CD8-positive, alpha-beta memory T cell (primary cell): ENCODE measurements at regions not wholly inside any gene's neighbourhood (a gene's known extent, or its start where the extent isn't known, plus 50 kb on each side); places are given as distances from the start of the nearest gene placed in this dataset.
"Not testable (repeated sequence)": the region's sequence is repeated elsewhere in the genome, so short reads cannot be mapped to it uniquely, and the experiment has no call there.

Source experiments
- CTCF ChIA-PET: fragments of 350-600 bp; sonication (Branson Sonifier 250); formaldehyde crosslinking; loops from one replicate; lab custom pipeline; 2021; ENCODE audit warnings: antibody characterized with exemption; lab: Charles Lee
- POLR2A ChIA-PET: fragments of 350-600 bp; sonication (Branson Sonifier 250); formaldehyde crosslinking; loops from one replicate; lab custom pipeline; 2021; ENCODE audit warnings: antibody characterized with exemption; lab: Charles Lee
- DNase-seq, 5 donors: peaks; one replicate each; pipeline versions ENCODE4 v3.0.0 to v3.0.0-alpha.2; 2020 to 2022; ENCODE audit warnings: mixed read lengths in 1 of 5
- H3K27ac ChIP-seq: one replicate; pipeline ENCODE4 v1.7.0; 2013; ENCODE audit warnings: low read depth, mild to moderate bottlenecking, low read length, moderate library complexity
- H3K27me3 ChIP-seq: 2 replicates; pipeline ENCODE4 v1.7.0; 2013; ENCODE audit warnings: low read length, mild to moderate bottlenecking; ENCODE audit not compliant: insufficient read depth, poor library complexity, severe bottlenecking
- H3K36me3 ChIP-seq: 2 replicates; pipeline ENCODE4 v1.7.0; 2013; ENCODE audit warnings: mild to moderate bottlenecking, low read length, moderate library complexity; ENCODE audit not compliant: insufficient read depth
- H3K4me1 ChIP-seq: 2 replicates; pipeline ENCODE4 v1.7.0; 2013; ENCODE audit warnings: mild to moderate bottlenecking, low read length, moderate library complexity; ENCODE audit not compliant: insufficient read depth
- H3K4me3 ChIP-seq: 2 replicates; pipeline ENCODE4 v1.7.0; 2013; ENCODE audit warnings: mild to moderate bottlenecking, low read length
- H3K9me3 ChIP-seq: 2 replicates; pipeline ENCODE4 v1.7.0; 2013; ENCODE audit warnings: mild to moderate bottlenecking, low read length
- H3K27ac Mint-ChIP-seq, 8 donors: one replicate each; pipeline ENCODE4 v1.8.0; 2020 to 2021; ENCODE audit warnings: mixed read lengths in 8 of 8, mild to moderate bottlenecking in 6 of 8, inconsistent platforms in 3 of 8, moderate library complexity in 3 of 8
- H3K27me3 Mint-ChIP-seq, 2 donors: one replicate each; pipeline ENCODE4 v1.8.0; 2020 to 2021; ENCODE audit warnings: mixed read lengths in 2 of 2, mild to moderate bottlenecking in 1 of 2, moderate library complexity in 1 of 2
- H3K36me3 Mint-ChIP-seq, 3 donors: one replicate each; pipeline ENCODE4 v1.8.0; 2020 to 2021; ENCODE audit warnings: mixed read lengths in 3 of 3, inconsistent platforms in 1 of 3, mild to moderate bottlenecking in 1 of 3
- H3K4me1 Mint-ChIP-seq, 3 donors: one replicate each; pipeline ENCODE4 v1.8.0; 2020 to 2021; ENCODE audit warnings: mixed read lengths in 3 of 3, inconsistent platforms in 1 of 3, mild to moderate bottlenecking in 1 of 3
- H3K4me3 Mint-ChIP-seq, 7 donors: one replicate each; pipeline ENCODE4 v1.8.0; 2020 to 2021; ENCODE audit warnings: mixed read lengths in 7 of 7, mild to moderate bottlenecking in 6 of 7, moderate library complexity in 4 of 7, inconsistent platforms in 2 of 7
- H3K9me3 Mint-ChIP-seq, 5 donors: one replicate each; pipeline ENCODE4 v1.8.0; 2020 to 2022; ENCODE audit warnings: mixed read lengths in 5 of 5, mild to moderate bottlenecking in 3 of 5, moderate library complexity in 2 of 5, inconsistent platforms in 1 of 5

GRCh38 chr15:96150254-96150653, 180.2 kb upstream of the NR2F2 start:
- Mint-ChIP-seq H3K27ac (no peak overlapping the region), H3K36me3 (no peaks in the 10 kb centered on the region), H3K27me3 (peaks cover 3 to 13% of the 10 kb centered on the region in 2 donors), H3K4me1 (no peaks in the 10 kb centered on the region), H3K9me3 (peaks cover 0 to 4% (median 0%) of the 10 kb centered on the region in 5 donors), H3K4me3 (no peak overlapping the region)
- DNase-seq = no peak
- Histone ChIP-seq H3K36me3 (no peaks in the 10 kb centered on the region), H3K27ac (no peak overlapping the region), H3K27me3 (no peaks in the 10 kb centered on the region), H3K9me3 (no peaks in the 10 kb centered on the region), H3K4me3 (no peak overlapping the region), H3K4me1 (no peaks in the 10 kb centered on the region)
- ChIA-PET CTCF (no interaction called here), POLR2A (no interaction called here)

DNA sequence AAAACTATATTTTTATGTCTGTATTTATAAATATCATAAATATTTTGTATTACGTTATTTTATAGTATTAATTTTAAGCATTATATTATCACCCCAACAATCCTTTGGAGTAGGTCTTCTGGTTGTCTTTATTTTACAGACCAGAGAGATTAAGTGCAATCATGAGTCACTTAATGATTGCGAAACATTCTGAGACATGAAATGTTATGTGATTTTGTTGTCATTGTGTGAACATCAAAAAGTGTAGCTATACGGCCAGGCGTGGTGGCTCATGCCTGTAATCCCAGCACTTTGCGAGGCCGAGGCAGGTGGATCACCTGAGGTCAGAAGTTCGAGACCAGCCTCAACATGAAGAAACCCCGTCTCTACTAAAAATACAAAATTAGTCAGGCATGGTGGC, 178.8 kb upstream of the NR2F2 start:
- DNase-seq, H3K27me3 ChIP-seq, H3K4me3 Mint-ChIP-seq, H3K9me3 ChIP-seq, POLR2A ChIA-PET, CTCF ChIA-PET, H3K27ac ChIP-seq, H3K4me3 ChIP-seq, H3K4me1 ChIP-seq, H3K27ac Mint-ChIP-seq, H3K36me3 Mint-ChIP-seq, H3K4me1 Mint-ChIP-seq, H3K36me3 ChIP-seq, H3K9me3 Mint-ChIP-seq: not testable (repeated sequence)
- H3K27me3 Mint-ChIP-seq = peaks cover 2 to 13% of the 10 kb centered on the region in 2 donors

GRCh38 chr15:96153929-96154328, 176.6 kb upstream of the NR2F2 start:
- POLR2A ChIA-PET = no interaction called here
- Histone ChIP-seq H3K4me1 (no peaks in the 10 kb centered on the region), H3K9me3 (no peaks in the 10 kb centered on the region), H3K36me3 (no peaks in the 10 kb centered on the region), H3K27me3 (no peaks in the 10 kb centered on the region), H3K27ac (no peak overlapping the region), H3K4me3 (no peak overlapping the region)
- CTCF ChIA-PET = no interaction called here
- no peaks in the 10 kb centered on the region for H3K4me1 Mint-ChIP-seq
- no peak overlapping the region for H3K4me3 Mint-ChIP-seq
- DNase-seq = no peak
- peaks cover 0 to 6% of the 10 kb centered on the region in 2 donors for H3K27me3 Mint-ChIP-seq
- no peaks in the 10 kb centered on the region for H3K36me3 Mint-ChIP-seq
- no peak overlapping the region for H3K27ac Mint-ChIP-seq
- H3K9me3 Mint-ChIP-seq = peaks cover 0 to 3% (median 0%) of the 10 kb centered on the region in 5 donors

- Mint-ChIP-seq H3K4me3 (no peak overlapping the region), H3K27me3 (peaks cover 3 to 21% of the 10 kb centered on the region in 2 donors), H3K9me3 (peaks cover 0 to 4% (median 0%) of the 10 kb centered on the region in 5 donors), H3K36me3 (no peaks in the 10 kb centered on the region), H3K4me1 (no peaks in the 10 kb centered on the region), H3K27ac (no peak overlapping the region)
- Histone ChIP-seq H3K27ac (no peak overlapping the region), H3K27me3 (no peaks in the 10 kb centered on the region), H3K36me3 (no peaks in the 10 kb centered on the region), H3K4me1 (no peaks in the 10 kb centered on the region), H3K4me3 (no peak overlapping the region), H3K9me3 (no peaks in the 10 kb centered on the region)
- ChIA-PET POLR2A (no interaction called here), CTCF (no interaction called here)
- DNase-seq = no peak
Observed at GRCh38 chr15:96158938-96159337, 171.6 kb upstream of the NR2F2 start.

DNA sequence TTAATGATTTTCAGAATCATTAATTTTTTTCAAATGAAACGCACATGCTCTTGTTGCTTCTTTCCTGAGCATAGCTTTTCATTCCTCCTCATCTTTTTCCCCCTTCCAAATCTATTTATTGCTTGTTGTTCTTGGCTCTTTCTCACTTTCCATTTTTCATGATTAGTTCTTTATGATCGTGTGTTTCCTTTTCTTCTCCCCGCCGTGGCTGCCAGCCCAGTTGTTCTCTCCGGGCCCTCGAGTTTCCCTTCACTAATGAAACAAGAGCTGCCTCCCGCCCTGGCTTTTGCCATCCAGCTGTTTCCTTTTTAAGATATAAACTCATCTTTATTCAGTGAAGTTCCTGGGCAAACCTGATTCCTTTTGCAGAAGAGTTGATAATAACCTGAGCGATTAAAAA, 170.2 kb upstream of the NR2F2 start:
- peaks cover 3 to 21% of the 10 kb centered on the region in 2 donors for H3K27me3 Mint-ChIP-seq
- H3K4me1 Mint-ChIP-seq = no peaks in the 10 kb centered on the region
- no peak overlapping the region for H3K4me3 ChIP-seq
- ChIA-PET POLR2A (interaction anchor here (0.7 kb wide), 1 partner anchor 93 kb away, joined by 3 read pairs; no protein-coding TSS in a partner anchor), CTCF (no interaction called here)
- no peaks in the 10 kb centered on the region for H3K36me3 ChIP-seq
- H3K36me3 Mint-ChIP-seq = no peaks in the 10 kb centered on the region
- no peak overlapping the region for H3K27ac Mint-ChIP-seq
- H3K4me1 ChIP-seq = no peaks in the 10 kb centered on the region
- no peak overlapping the region for H3K27ac ChIP-seq
- H3K9me3 ChIP-seq = no peaks in the 10 kb centered on the region
- DNase-seq = no peak
- peaks cover 0 to 4% (median 0%) of the 10 kb centered on the region in 5 donors for H3K9me3 Mint-ChIP-seq
- no peak overlapping the region for H3K4me3 Mint-ChIP-seq
- H3K27me3 ChIP-seq = no peaks in the 10 kb centered on the region

- POLR2A ChIA-PET = no interaction called here
- no peak for DNase-seq
- CTCF ChIA-PET = no interaction called here
- Mint-ChIP-seq H3K36me3 (no peaks in the 10 kb centered on the region), H3K4me3 (no peak overlapping the region), H3K9me3 (peaks cover 0 to 4% (median 0%) of the 10 kb centered on the region in 5 donors), H3K4me1 (no peaks in the 10 kb centered on the region), H3K27ac (no peak overlapping the region), H3K27me3 (peaks cover 3 to 21% of the 10 kb centered on the region in 2 donors)
- H3K27ac ChIP-seq = no peak overlapping the region
- no peaks in the 10 kb centered on the region for H3K9me3 ChIP-seq
- no peaks in the 10 kb centered on the region for H3K4me1 ChIP-seq
- no peaks in the 10 kb centered on the region for H3K36me3 ChIP-seq
- H3K27me3 ChIP-seq = no peaks in the 10 kb centered on the region
- H3K4me3 ChIP-seq = no peak overlapping the region
Observed at GRCh38 chr15:96160800-96161199, 169.7 kb upstream of the NR2F2 start.

DNA sequence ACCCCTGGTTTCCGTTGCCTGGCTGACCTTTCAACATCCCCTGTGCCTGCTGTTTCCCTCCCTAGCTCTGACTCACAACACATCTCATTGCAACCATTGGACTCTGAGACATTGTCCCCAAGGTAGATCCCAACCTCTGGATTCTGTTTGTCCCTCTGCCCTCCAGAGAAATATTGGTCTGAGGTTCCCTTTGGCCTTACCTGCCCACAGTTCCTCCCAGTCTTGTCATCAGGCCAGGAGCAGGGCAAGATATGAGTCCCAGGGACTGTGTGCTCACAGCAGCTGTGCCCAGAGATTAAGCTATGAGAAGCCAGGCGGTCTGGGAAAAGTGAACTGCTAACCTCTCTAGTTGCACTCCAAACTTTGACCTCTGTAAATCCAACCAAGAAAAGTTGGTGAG, 168.2 kb upstream of the NR2F2 start:
- CTCF ChIA-PET = no interaction called here

DNA sequence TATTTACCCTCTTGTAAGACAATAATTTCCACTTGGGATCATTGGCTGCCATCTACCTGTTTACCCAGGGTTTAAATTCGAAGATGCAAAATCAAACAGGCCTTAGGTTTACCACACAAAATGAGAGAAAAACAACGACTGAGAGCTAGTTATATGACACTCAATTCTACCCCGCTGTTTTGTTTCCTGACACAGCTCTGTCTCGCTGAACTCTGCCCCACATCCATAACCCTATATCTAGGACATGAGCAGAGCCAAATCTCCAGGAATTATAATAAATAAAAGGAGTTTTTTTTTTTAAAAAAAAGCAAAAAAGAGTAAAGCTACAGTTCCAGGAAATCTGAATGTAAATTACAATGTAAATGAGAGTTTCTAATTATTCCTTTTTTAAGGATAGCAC, 165.4 kb upstream of the NR2F2 start:
- DNase-seq = no peak
- Mint-ChIP-seq H3K4me3 (no peak overlapping the region), H3K27me3 (peaks cover 5 to 35% of the 10 kb centered on the region in 2 donors), H3K9me3 (peaks cover 0 to 3% (median 0%) of the 10 kb centered on the region in 5 donors), H3K27ac (no peak overlapping the region), H3K36me3 (no peaks in the 10 kb centered on the region), H3K4me1 (no peaks in the 10 kb centered on the region)
- no peaks in the 10 kb centered on the region for H3K9me3 ChIP-seq
- ChIA-PET CTCF (no interaction called here), POLR2A (no interaction called here)
- H3K4me1 ChIP-seq = no peaks in the 10 kb centered on the region
- H3K27me3 ChIP-seq = no peaks in the 10 kb centered on the region
- no peak overlapping the region for H3K27ac ChIP-seq
- no peaks in the 10 kb centered on the region for H3K36me3 ChIP-seq
- no peak overlapping the region for H3K4me3 ChIP-seq

More for the DNA sequence above, 168.2 kb upstream of the NR2F2 start:
- no peaks in the 10 kb centered on the region for H3K36me3 ChIP-seq
- H3K27me3 Mint-ChIP-seq = peaks cover 3 to 28% of the 10 kb centered on the region in 2 donors
- no peaks in the 10 kb centered on the region for H3K36me3 Mint-ChIP-seq
- no peak overlapping the region for H3K27ac ChIP-seq
- no peak overlapping the region for H3K4me3 Mint-ChIP-seq
- no peak overlapping the region for H3K27ac Mint-ChIP-seq
- no peak overlapping the region for H3K4me3 ChIP-seq
- POLR2A ChIA-PET = no interaction called here
- no peaks in the 10 kb centered on the region for H3K27me3 ChIP-seq
- no peak for DNase-seq
- H3K4me1 Mint-ChIP-seq = no peaks in the 10 kb centered on the region
- no peaks in the 10 kb centered on the region for H3K4me1 ChIP-seq
- H3K9me3 Mint-ChIP-seq = peaks cover 0 to 4% (median 0%) of the 10 kb centered on the region in 5 donors
- no peaks in the 10 kb centered on the region for H3K9me3 ChIP-seq

GRCh38 chr15:96165775-96166174, 164.7 kb upstream of the NR2F2 start:
- Histone ChIP-seq H3K27me3 (no peaks in the 10 kb centered on the region), H3K4me3 (no peak overlapping the region), H3K36me3 (no peaks in the 10 kb centered on the region), H3K9me3 (no peaks in the 10 kb centered on the region), H3K27ac (no peak overlapping the region), H3K4me1 (no peaks in the 10 kb centered on the region)
- DNase-seq = no peak
- ChIA-PET POLR2A (no interaction called here), CTCF (no interaction called here)
- Mint-ChIP-seq H3K27me3 (peaks cover 5 to 35% of the 10 kb centered on the region in 2 donors), H3K36me3 (no peaks in the 10 kb centered on the region), H3K4me1 (no peaks in the 10 kb centered on the region), H3K27ac (no peak overlapping the region), H3K4me3 (no peak overlapping the region), H3K9me3 (peaks cover 0 to 2% (median 0%) of the 10 kb centered on the region in 5 donors)
